ENCODE measurements at regions not wholly inside any gene's neighbourhood (a gene's known extent, or its start where the extent isn't known, plus 50 kb on each side); places are given as distances from the start of the nearest gene placed in this dataset.

DNA sequence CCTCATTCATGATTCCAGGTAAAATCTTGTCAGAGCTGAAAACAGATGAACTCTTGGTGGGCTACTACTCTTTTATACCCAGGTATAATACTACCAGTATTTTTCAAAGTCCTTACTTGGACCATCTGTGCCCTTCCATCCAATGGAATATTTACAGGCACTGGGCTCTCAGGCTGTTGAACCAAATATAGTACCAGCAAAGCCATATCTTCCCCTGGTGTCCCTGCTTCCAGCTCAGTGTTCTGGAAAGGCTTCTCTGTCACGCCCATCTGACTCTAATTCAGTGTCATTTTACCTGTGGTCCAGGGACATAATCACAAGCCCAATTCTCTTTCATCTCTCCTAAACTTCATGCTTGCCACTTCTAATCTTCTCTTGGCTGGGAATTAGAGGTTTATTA lies 119.2 kb upstream of the STK17B start:
- no peak for TF ChIP-seq ARHGAP35 (IDR thresholded peaks at IDR 0.05; ENCODE audit: partially characterized antibody)
- TF ChIP-seq BACH1 (tag; IDR thresholded peaks at IDR 0.05): no peak
- TF ChIP-seq, protein P1, sequence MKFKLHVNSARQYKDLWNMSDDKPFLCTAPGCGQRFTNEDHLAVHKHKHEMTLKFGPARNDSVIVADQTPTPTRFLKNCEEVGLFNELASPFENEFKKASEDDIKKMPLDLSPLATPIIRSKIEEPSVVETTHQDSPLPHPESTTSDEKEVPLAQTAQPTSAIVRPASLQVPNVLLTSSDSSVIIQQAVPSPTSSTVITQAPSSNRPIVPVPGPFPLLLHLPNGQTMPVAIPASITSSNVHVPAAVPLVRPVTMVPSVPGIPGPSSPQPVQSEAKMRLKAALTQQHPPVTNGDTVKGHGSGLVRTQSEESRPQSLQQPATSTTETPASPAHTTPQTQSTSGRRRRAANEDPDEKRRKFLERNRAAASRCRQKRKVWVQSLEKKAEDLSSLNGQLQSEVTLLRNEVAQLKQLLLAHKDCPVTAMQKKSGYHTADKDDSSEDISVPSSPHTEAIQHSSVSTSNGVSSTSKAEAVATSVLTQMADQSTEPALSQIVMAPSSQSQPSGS (CRISPR knock-in tag; IDR thresholded peaks at IDR 0.05): no peak
- TF ChIP-seq, protein P2, sequence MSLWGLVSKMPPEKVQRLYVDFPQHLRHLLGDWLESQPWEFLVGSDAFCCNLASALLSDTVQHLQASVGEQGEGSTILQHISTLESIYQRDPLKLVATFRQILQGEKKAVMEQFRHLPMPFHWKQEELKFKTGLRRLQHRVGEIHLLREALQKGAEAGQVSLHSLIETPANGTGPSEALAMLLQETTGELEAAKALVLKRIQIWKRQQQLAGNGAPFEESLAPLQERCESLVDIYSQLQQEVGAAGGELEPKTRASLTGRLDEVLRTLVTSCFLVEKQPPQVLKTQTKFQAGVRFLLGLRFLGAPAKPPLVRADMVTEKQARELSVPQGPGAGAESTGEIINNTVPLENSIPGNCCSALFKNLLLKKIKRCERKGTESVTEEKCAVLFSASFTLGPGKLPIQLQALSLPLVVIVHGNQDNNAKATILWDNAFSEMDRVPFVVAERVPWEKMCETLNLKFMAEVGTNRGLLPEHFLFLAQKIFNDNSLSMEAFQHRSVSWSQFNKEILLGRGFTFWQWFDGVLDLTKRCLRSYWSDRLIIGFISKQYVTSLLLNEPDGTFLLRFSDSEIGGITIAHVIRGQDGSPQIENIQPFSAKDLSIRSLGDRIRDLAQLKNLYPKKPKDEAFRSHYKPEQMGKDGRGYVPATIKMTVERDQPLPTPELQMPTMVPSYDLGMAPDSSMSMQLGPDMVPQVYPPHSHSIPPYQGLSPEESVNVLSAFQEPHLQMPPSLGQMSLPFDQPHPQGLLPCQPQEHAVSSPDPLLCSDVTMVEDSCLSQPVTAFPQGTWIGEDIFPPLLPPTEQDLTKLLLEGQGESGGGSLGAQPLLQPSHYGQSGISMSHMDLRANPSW (CRISPR knock-in tag; IDR thresholded peaks at IDR 0.05): no peak
- TF ChIP-seq RAD51 (IDR thresholded peaks at IDR 0.05; ENCODE audit: borderline replicate concordance, low read depth): no peak
